ENCODE measurements at regions not wholly inside any gene's neighbourhood (a gene's known extent, or its start where the extent isn't known, plus 50 kb on each side); places are given as distances from the start of the nearest gene placed in this dataset.

DNA sequence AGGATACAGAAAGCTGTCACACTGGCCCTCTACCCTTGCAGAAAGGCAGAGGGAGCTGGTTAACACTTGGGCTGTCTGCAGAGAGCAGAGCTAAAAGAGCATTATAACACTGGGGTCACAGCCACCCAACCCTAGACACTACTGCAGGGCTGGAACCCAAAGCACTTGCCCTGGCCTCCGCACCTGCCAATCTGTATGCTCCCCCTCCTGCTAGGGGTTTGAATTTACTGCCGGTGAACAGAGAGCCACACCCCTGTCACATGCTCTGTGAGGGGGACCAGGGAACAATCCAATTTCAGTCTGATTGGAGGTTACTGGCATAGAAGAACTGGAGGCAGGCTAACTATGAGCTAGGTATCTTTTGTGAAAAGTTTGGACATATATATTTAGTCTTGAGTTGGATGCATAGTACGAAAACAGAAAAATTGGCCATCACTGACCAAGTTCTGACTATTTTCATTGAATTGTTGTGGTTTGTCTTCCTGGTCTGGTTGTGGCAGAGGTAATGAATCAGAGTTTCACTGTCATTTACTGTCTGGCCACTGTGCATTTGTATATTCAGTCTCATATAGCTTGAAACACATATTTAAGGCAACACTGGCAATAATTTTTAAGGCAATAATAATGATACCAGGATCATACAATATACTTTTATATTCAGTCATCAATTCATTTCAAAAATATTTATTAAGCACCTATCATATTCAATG, 504.3 kb upstream of the ATXN8OS start:
- in situ Hi-C loops (cut with MboI; ENCODE audit: low pct_ligation_motif_present in 1 of 4, low pct_unique_long_range_greater_than_20kb in 1 of 4, low sequenced_read_pairs in 3 of 4) = no loop called here
- Histone ChIP-seq H3K4me1 (no peaks in the 10 kb centered on the region), H3K9me3 (no peaks in the 10 kb centered on the region), H3K27ac (no peak overlapping the region), H3K36me3 (no peaks in the 10 kb centered on the region), H3K4me3 (no peak overlapping the region), H3K27me3 (no peaks in the 10 kb centered on the region)
- TF ChIP-seq EP300 (IDR thresholded peaks at IDR 0.05; ENCODE audit: low read depth) = no peak
- no peak for TF ChIP-seq POLR2A (IDR thresholded peaks at IDR 0.05)
- TF ChIP-seq POLR2AphosphoS5 (IDR thresholded peaks at IDR 0.05) = no peak
- TF ChIP-seq, protein P1, sequence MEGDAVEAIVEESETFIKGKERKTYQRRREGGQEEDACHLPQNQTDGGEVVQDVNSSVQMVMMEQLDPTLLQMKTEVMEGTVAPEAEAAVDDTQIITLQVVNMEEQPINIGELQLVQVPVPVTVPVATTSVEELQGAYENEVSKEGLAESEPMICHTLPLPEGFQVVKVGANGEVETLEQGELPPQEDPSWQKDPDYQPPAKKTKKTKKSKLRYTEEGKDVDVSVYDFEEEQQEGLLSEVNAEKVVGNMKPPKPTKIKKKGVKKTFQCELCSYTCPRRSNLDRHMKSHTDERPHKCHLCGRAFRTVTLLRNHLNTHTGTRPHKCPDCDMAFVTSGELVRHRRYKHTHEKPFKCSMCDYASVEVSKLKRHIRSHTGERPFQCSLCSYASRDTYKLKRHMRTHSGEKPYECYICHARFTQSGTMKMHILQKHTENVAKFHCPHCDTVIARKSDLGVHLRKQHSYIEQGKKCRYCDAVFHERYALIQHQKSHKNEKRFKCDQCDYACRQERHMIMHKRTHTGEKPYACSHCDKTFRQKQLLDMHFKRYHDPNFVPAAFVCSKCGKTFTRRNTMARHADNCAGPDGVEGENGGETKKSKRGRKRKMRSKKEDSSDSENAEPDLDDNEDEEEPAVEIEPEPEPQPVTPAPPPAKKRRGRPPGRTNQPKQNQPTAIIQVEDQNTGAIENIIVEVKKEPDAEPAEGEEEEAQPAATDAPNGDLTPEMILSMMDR (IDR thresholded peaks at IDR 0.05) = no peak
- intact Hi-C loops (cut with DNase I; ENCODE audit: low total_unique reads) = no loop called here
- DNase-seq = no peak
- WGBS, 2 donors (ENCODE audit: low coverage in 1 of 2) = 62 to 88% methylated on average over 1 to 3 of the region's 3 CpGs

DNA sequence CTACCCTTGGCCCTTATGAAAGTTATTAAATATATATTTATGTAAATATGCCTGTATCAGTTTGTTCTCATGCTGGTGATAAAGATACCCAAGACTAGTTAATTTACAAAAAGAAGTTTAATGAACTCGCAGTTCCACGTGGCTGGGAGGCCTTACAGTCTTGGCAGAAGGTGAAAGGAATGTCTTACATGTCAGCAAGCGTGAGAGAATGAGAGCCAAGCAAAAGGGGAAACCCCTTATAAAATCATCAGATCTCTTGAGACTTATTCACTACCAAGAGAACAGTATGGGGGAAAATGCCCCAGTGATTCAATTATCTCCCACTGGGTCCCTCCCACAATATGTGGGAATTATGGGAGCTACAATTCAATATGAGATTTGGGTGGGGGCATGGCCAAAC, 506.0 kb upstream of the ATXN8OS start:
- no peaks in the 10 kb centered on the region for H3K4me1 ChIP-seq
- WGBS, 2 donors (ENCODE audit: low coverage in 1 of 2) = 79 to 91% methylated on average over 3 of the region's 3 CpGs
- H3K27me3 ChIP-seq = no peaks in the 10 kb centered on the region
- no peak for DNase-seq
- intact Hi-C loops (cut with DNase I; ENCODE audit: low total_unique reads) = no loop called here
- no peaks in the 10 kb centered on the region for H3K36me3 ChIP-seq
- TF ChIP-seq EP300 (IDR thresholded peaks at IDR 0.05; ENCODE audit: low read depth) (no peak), POLR2AphosphoS5 (IDR thresholded peaks at IDR 0.05) (no peak), POLR2A (IDR thresholded peaks at IDR 0.05) (no peak)
- TF ChIP-seq, protein P1 (IDR thresholded peaks at IDR 0.05) = no peak
- H3K27ac ChIP-seq = no peak overlapping the region
- no peaks in the 10 kb centered on the region for H3K9me3 ChIP-seq
- in situ Hi-C loops (cut with MboI; ENCODE audit: low pct_ligation_motif_present in 1 of 4, low pct_unique_long_range_greater_than_20kb in 1 of 4, low sequenced_read_pairs in 3 of 4) = no loop called here
- no peak overlapping the region for H3K4me3 ChIP-seq

DNA sequence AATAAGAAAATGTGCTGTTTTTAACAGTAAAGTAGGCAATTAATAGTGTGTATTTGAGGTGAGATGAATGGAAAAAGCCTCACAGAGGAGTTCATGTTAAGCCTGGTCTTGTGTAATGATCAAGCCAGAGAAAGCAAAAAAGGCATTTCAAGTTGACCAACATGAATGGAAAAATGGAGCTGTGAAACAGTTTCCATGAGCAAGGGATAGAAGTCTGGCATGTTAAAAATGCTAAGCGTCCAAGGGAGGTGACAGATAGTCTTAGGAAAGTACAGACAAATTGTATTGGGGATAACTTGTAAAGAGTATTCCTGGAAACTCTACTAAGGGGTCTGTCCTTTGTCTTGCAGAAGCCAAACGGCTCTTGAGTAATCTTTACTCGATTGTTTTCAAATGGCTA, 506.8 kb upstream of the ATXN8OS start:
- Histone ChIP-seq H3K4me1 (no peaks in the 10 kb centered on the region), H3K27ac (no peak overlapping the region), H3K36me3 (no peaks in the 10 kb centered on the region), H3K9me3 (no peaks in the 10 kb centered on the region), H3K27me3 (no peaks in the 10 kb centered on the region), H3K4me3 (no peak overlapping the region)
- no peak for DNase-seq
- intact Hi-C loops (cut with DNase I; ENCODE audit: low total_unique reads) = no loop called here
- in situ Hi-C loops (cut with MboI; ENCODE audit: low pct_ligation_motif_present in 1 of 4, low pct_unique_long_range_greater_than_20kb in 1 of 4, low sequenced_read_pairs in 3 of 4) = no loop called here
- 60 to 67% methylated on average over 3 of the region's 3 CpGs for WGBS, 2 donors (ENCODE audit: low coverage in 1 of 2)
- TF ChIP-seq EP300 (IDR thresholded peaks at IDR 0.05; ENCODE audit: low read depth) (no peak), POLR2AphosphoS5 (IDR thresholded peaks at IDR 0.05) (no peak), POLR2A (IDR thresholded peaks at IDR 0.05) (no peak)
- TF ChIP-seq, protein P1 (IDR thresholded peaks at IDR 0.05) = no peak

DNA sequence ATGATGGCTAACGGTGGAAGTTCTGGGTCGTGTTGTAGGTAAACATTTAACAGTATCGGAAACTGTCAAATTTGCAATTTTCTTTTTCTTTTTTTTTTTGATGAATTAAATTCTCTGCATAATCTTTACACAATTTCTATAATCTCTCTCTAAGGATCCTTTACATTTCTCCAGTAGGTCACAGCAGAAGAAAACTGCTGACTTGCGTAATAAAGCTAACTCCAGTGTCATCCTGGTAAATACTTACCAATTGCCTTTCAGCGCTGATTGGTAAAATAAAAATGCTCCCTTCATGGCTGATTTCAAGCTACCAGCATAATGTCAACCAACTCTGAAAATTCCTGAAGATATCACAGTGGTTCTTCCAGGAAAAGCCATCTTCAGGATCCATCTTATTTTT, 510.5 kb upstream of the ATXN8OS start:
- intact Hi-C loops (cut with DNase I; ENCODE audit: low total_unique reads) = no loop called here
- no peaks in the 10 kb centered on the region for H3K36me3 ChIP-seq
- WGBS, 2 donors (ENCODE audit: low coverage in 1 of 2) = 89 to 98% methylated on average over 4 to 5 of the region's 5 CpGs
- DNase-seq = no peak
- TF ChIP-seq POLR2A (IDR thresholded peaks at IDR 0.05) = no peak
- TF ChIP-seq, protein P1 (IDR thresholded peaks at IDR 0.05) = no peak
- no peak for TF ChIP-seq EP300 (IDR thresholded peaks at IDR 0.05; ENCODE audit: low read depth)
- TF ChIP-seq POLR2AphosphoS5 (IDR thresholded peaks at IDR 0.05) = no peak
- in situ Hi-C loops (cut with MboI; ENCODE audit: low pct_ligation_motif_present in 1 of 4, low pct_unique_long_range_greater_than_20kb in 1 of 4, low sequenced_read_pairs in 3 of 4) = loop anchor here in 1 of 4 donors (25.0 kb wide), 1 partner anchor 265 kb away; no protein-coding TSS in a partner anchor
- no peak overlapping the region for H3K27ac ChIP-seq
- no peaks in the 10 kb centered on the region for H3K27me3 ChIP-seq
- H3K4me3 ChIP-seq = no peak overlapping the region
- no peaks in the 10 kb centered on the region for H3K4me1 ChIP-seq
- no peaks in the 10 kb centered on the region for H3K9me3 ChIP-seq

Data from transverse colon (tissue), 4 donors.